Daoy (cell line): ENCODE measurements at regions not wholly inside any gene's neighbourhood (a gene's known extent, or its start where the extent isn't known, plus 50 kb on each side); places are given as distances from the start of the nearest gene placed in this dataset.

Experiments used
- DNase-seq: peaks from one replicate; pipeline ENCODE4 v3.0.0-alpha.2; 2015; ENCODE audit warnings: low read depth

- DNase-seq = peak; percentile 24
Measured at GRCh38 chr6:81241126-81242041, 511.1 kb downstream of the TENT5A start.

- no peak for DNase-seq
Measured at GRCh38 chr6:81238390-81238789, 514.1 kb downstream of the TENT5A start.

GRCh38 chr6:81237226-81237625 is 515.3 kb downstream of the TENT5A start:
- no peak for DNase-seq

- no peak for DNase-seq
Measured at GRCh38 chr6:81235512-81235911, 517.0 kb downstream of the TENT5A start.

- DNase-seq = no peak
Measured at GRCh38 chr6:81233990-81234389, 518.5 kb downstream of the TENT5A start.

- no peak for DNase-seq
Measured at GRCh38 chr6:81228912-81229555, 523.4 kb downstream of the TENT5A start.

- no peak for DNase-seq
Measured at GRCh38 chr6:81226957-81227356, 525.5 kb downstream of the TENT5A start.

- DNase-seq = no peak
Measured at GRCh38 chr6:81216668-81217067, 535.8 kb downstream of the TENT5A start.

GRCh38 chr6:81215092-81215432 is 537.4 kb downstream of the TENT5A start:
- peak; percentile 12 for DNase-seq

- no peak for DNase-seq
Measured at GRCh38 chr6:81214414-81215091, 537.9 kb downstream of the TENT5A start.

GRCh38 chr6:81204731-81205130 is 547.8 kb downstream of the TENT5A start:
- no peak for DNase-seq

GRCh38 chr6:81194374-81194773 is 558.1 kb downstream of the TENT5A start:
- no peak for DNase-seq

- DNase-seq = peak; percentile 33
Measured at GRCh38 chr6:81172056-81172740, 580.3 kb downstream of the TENT5A start.

- peak; percentile 8 for DNase-seq
Measured at GRCh38 chr6:81169166-81169565, 583.3 kb downstream of the TENT5A start.

- peak; percentile 61 for DNase-seq
Measured at GRCh38 chr6:81166770-81167169, 585.7 kb downstream of the TENT5A start.

- no peak for DNase-seq
Measured at GRCh38 chr6:81158956-81159355, 593.5 kb downstream of the TENT5A start.

- DNase-seq = no peak
Measured at GRCh38 chr6:81148751-81149150, 603.7 kb downstream of the TENT5A start.

- DNase-seq = no peak
Measured at GRCh38 chr6:81145506-81145905, 607.0 kb downstream of the TENT5A start.

- no peak for DNase-seq
Measured at GRCh38 chr6:81144346-81144745, 608.1 kb downstream of the TENT5A start.

- DNase-seq = peak; percentile 29
Measured at GRCh38 chr6:81138236-81138635, 614.2 kb downstream of the TENT5A start.

- no peak for DNase-seq
Measured at GRCh38 chr6:81130969-81131368, 621.5 kb downstream of the TENT5A start.

- DNase-seq = no peak
Measured at GRCh38 chr6:81130061-81130460, 622.4 kb downstream of the TENT5A start.
